HCT116 (cell line): ENCODE measurements at regions not wholly inside any gene's neighbourhood (a gene's known extent, or its start where the extent isn't known, plus 50 kb on each side); places are given as distances from the start of the nearest gene placed in this dataset.

Experiments used
- ATAC-seq: fragments of 200-7000 bp; cut with Tn5 transposase; 2 replicates; pipeline ENCODE4 v1.9.1; 2020; ENCODE audit warnings: mild to moderate bottlenecking, moderate library complexity
- BruUV-seq: library from RNA; stranded (reverse); fragments of 400-500 nt; replicated peaks from 2 replicates; lab custom pipeline; 2021; lab: Mats Ljungman, UMichigan
- CTCF ChIA-PET: fragments of 300-600 bp; sonication (Branson Sonifier 250); formaldehyde crosslinking; loops from one replicate; lab custom pipeline; 2021; ENCODE audit warnings: antibody characterized with exemption; lab: Charles Lee
- POLR2A ChIA-PET: fragments of 300-600, 350-600 bp; sonication (Branson Sonifier 250); formaldehyde crosslinking; loops from one replicate; lab custom pipeline; 2021; ENCODE audit warnings: antibody characterized with exemption; lab: Charles Lee
- RAD21 ChIA-PET, 2 experiments: fragments of 300-600 bp; sonication (Branson Sonifier 250); formaldehyde crosslinking; loops; one replicate each; lab custom pipeline; 2023; ENCODE audit warnings: low total read pairs in 2 of 2; ENCODE audit not compliant: uncharacterized antibody in 2 of 2, unreplicated experiment in 2 of 2, low non-redundant PET in 1 of 2; lab: Charles Lee
- DNase-seq: peaks from one replicate; pipeline ENCODE4 v3.0.0-alpha.2; 2010; ENCODE audit warnings: low read depth, low spot score
- H2AFZ ChIP-seq: fragments of 200-600 bp; shearing (Covaris generic), sonication (generic); 2 replicates; pipeline ENCODE4 v1.6.1; 2017; ENCODE audit warnings: low read depth, mixed run types, mixed read lengths, antibody characterized with exemption, low read length; ENCODE audit not compliant: poor library complexity, severe bottlenecking
- H3K27ac ChIP-seq: 2 replicates; pipeline ENCODE4 v1.5.1; 2012; ENCODE audit warnings: low read depth, low read length
- H3K27me3 ChIP-seq: fragments of 200-600 bp; sonication (generic); 2 replicates; pipeline ENCODE4 v1.6.1; 2016; ENCODE audit warnings: mixed run types, low read length, mixed read lengths; ENCODE audit not compliant: insufficient read depth
- H3K36me3 ChIP-seq, 2 experiments: fragments of 200-500 bp in 1 of 2; fragments of 200-600 bp in 1 of 2; sonication (Bioruptor generic) in 1 of 2; sonication (generic) in 1 of 2; 2 replicates each; pipeline versions ENCODE4 v1.5.1 to v1.6.1; 2014 to 2016; ENCODE audit warnings: low read length in 2 of 2, inconsistent platforms in 1 of 2, mixed read lengths in 1 of 2, mixed run types in 1 of 2; ENCODE audit not compliant: insufficient read depth in 2 of 2, control insufficient read depth in 1 of 2
- H3K4me1 ChIP-seq, 2 experiments: fragments of 200-600 bp in 1 of 2; sonication (generic) in 1 of 2; 2 replicates each; pipeline versions ENCODE4 v1.5.1 to v1.6.1; 2012 to 2017; ENCODE audit warnings: low read length in 2 of 2, inconsistent platforms in 1 of 2, mild to moderate bottlenecking in 1 of 2, mixed read lengths in 1 of 2, mixed run types in 1 of 2, moderate library complexity in 1 of 2; ENCODE audit not compliant: insufficient read depth in 2 of 2, control insufficient read depth in 1 of 2
- H3K4me2 ChIP-seq: fragments of 200-600 bp; sonication (generic); 2 replicates; pipeline ENCODE4 v1.6.1; 2017; ENCODE audit warnings: mixed run types, low read length, mixed read lengths
- H3K4me3 ChIP-seq, 2 experiments: fragments of 200-600 bp in 1 of 2; sonication (generic) in 1 of 2; replicated peaks in 1 of 2; 2 replicates each; pipeline ENCODE4 v1.5.1; 2011 to 2016; ENCODE audit warnings: low read length in 2 of 2, control low read depth in 1 of 2, low read depth in 1 of 2, mild to moderate bottlenecking in 1 of 2, mixed read lengths in 1 of 2, mixed run types in 1 of 2
- H3K79me2 ChIP-seq: fragments of 200-600 bp; sonication (generic); 2 replicates; pipeline ENCODE4 v1.6.1; 2017; ENCODE audit warnings: mild to moderate bottlenecking, mixed run types, low read length, moderate library complexity, mixed read lengths; ENCODE audit not compliant: insufficient read depth
- H3K9ac ChIP-seq: fragments of 200-600 bp; sonication (generic); 2 replicates; pipeline ENCODE4 v1.6.1; 2016; ENCODE audit warnings: low read length, mixed read lengths
- H3K9me2 ChIP-seq: fragments of 200-600 bp; sonication (generic), shearing (Covaris generic); 2 replicates; pipeline ENCODE4 v1.6.1; 2017; ENCODE audit warnings: mixed run types, mild to moderate bottlenecking, moderate library complexity; ENCODE audit not compliant: insufficient read depth
- H3K9me3 ChIP-seq, 2 experiments: fragments of 200-500 bp in 1 of 2; fragments of 200-600 bp in 1 of 2; sonication (Bioruptor generic) in 1 of 2; sonication (generic) in 1 of 2; 2 replicates each; pipeline ENCODE4 v1.6.1; 2014 to 2017; ENCODE audit warnings: low read length in 2 of 2, mixed read lengths in 2 of 2, inconsistent platforms in 1 of 2, low read depth in 1 of 2, mild to moderate bottlenecking in 1 of 2, mixed run types in 1 of 2, moderate library complexity in 1 of 2; ENCODE audit not compliant: control insufficient read depth in 1 of 2, insufficient read depth in 1 of 2
- H4K20me1 ChIP-seq: fragments of 200-600 bp; sonication (generic), shearing (Covaris generic); 2 replicates; pipeline ENCODE4 v1.6.1; 2017; ENCODE audit warnings: mixed run types, mild to moderate bottlenecking, moderate library complexity; ENCODE audit not compliant: insufficient read depth
- CBX3 ChIP-seq: IDR thresholded peaks from 2 replicates; pipeline ENCODE4 v1.6.1; 2012; ENCODE audit warnings: low read depth
- EGR1 ChIP-seq: IDR thresholded peaks from 2 replicates; pipeline ENCODE4 v1.6.1; 2012; ENCODE audit warnings: low read depth
- ELF1 ChIP-seq: IDR thresholded peaks from 2 replicates; pipeline ENCODE4 v1.6.1; 2012; ENCODE audit warnings: low read depth, borderline replicate concordance
- EZH2phosphoT487 ChIP-seq: fragments of 200-600 bp; IDR thresholded peaks from 2 replicates; pipeline ENCODE4 v1.6.1; 2018; ENCODE audit warnings: antibody characterized with exemption, borderline replicate concordance
- FOSL1 ChIP-seq: IDR thresholded peaks from 2 replicates; pipeline ENCODE4 v1.6.1; 2012; ENCODE audit warnings: low read depth
- JUND ChIP-seq: IDR thresholded peaks from 2 replicates; pipeline ENCODE4 v1.6.1; 2012
- POLR2A ChIP-seq: IDR thresholded peaks from 2 replicates; pipeline ENCODE4 v1.7.0; 2011; ENCODE audit warnings: borderline replicate concordance; ENCODE audit not compliant: insufficient read depth, insufficient read length; ENCODE audit errors: extremely low read depth
- POLR2AphosphoS5 ChIP-seq: IDR thresholded peaks from 2 replicates; pipeline ENCODE4 v1.6.1; 2011; ENCODE audit warnings: mild to moderate bottlenecking, low read depth, low read length, moderate library complexity
- RAD21 ChIP-seq: IDR thresholded peaks from 2 replicates; pipeline ENCODE4 v1.6.1; 2012; ENCODE audit warnings: low read depth, mild to moderate bottlenecking
- SP1 ChIP-seq: IDR thresholded peaks from 2 replicates; pipeline ENCODE4 v1.6.1; 2012; ENCODE audit warnings: low read depth
- SRF ChIP-seq: IDR thresholded peaks from 2 replicates; pipeline ENCODE4 v1.6.1; 2012; ENCODE audit warnings: low read depth
- TCF7L2 ChIP-seq: IDR thresholded peaks from 2 replicates; pipeline ENCODE4 v1.7.0; 2011; ENCODE audit warnings: borderline replicate concordance, inconsistent platforms; ENCODE audit not compliant: insufficient read depth, insufficient read length; ENCODE audit errors: extremely low read depth
- YY1 ChIP-seq: IDR thresholded peaks from 2 replicates; pipeline ENCODE4 v1.6.1; 2011; ENCODE audit warnings: low read length, low read depth, moderate library complexity, mild to moderate bottlenecking; ENCODE audit not compliant: insufficient replicate concordance; ENCODE audit errors: extremely low read depth
- ZNF274 ChIP-seq: fragments of 200-500 bp; sonication (Bioruptor generic); IDR thresholded peaks from 2 replicates; pipeline ENCODE4 v1.6.1; 2014; ENCODE audit warnings: mild to moderate bottlenecking, low read depth, low read length, inconsistent platforms
- intact Hi-C: fragments of 100-400 bp; cut with micrococcal nuclease; formaldehyde crosslinking; loops from 2 replicates; pipeline ENCODE4 v1.10.0; 2022
- TF ChIP-seq, protein P1 (sequence below): IDR thresholded peaks from 2 replicates; pipeline ENCODE4 v1.6.1; 2012; ENCODE audit warnings: low read depth
- TF ChIP-seq, protein P2 (sequence below): IDR thresholded peaks from 2 replicates; pipeline ENCODE4 v1.6.1; 2011; ENCODE audit warnings: mild to moderate bottlenecking, low read length, moderate library complexity; ENCODE audit not compliant: insufficient replicate concordance; ENCODE audit errors: extremely low read depth
- TF ChIP-seq, protein P3 (sequence below): IDR thresholded peaks from 2 replicates; pipeline ENCODE4 v1.6.1; 2012
- TF ChIP-seq, protein P4 (sequence below): IDR thresholded peaks from 2 replicates; pipeline ENCODE4 v1.6.1; 2012
- TF ChIP-seq, protein P5 (sequence below), 3 experiments: fragments of 200-600 bp in 1 of 3; sonication (generic) in 1 of 3; IDR thresholded peaks in 2 of 3; conservative IDR thresholded peaks in 1 of 3; 2 replicates each; pipeline ENCODE4 v1.5.1; 2012 to 2017; ENCODE audit warnings: low read depth in 2 of 3, low read length in 2 of 3, antibody characterized with exemption in 1 of 3, borderline replicate concordance in 1 of 3, control low read depth in 1 of 3, mild to moderate bottlenecking in 1 of 3, mixed read lengths in 1 of 3, mixed run types in 1 of 3, moderate library complexity in 1 of 3; ENCODE audit not compliant: insufficient read depth in 1 of 3

DNA sequence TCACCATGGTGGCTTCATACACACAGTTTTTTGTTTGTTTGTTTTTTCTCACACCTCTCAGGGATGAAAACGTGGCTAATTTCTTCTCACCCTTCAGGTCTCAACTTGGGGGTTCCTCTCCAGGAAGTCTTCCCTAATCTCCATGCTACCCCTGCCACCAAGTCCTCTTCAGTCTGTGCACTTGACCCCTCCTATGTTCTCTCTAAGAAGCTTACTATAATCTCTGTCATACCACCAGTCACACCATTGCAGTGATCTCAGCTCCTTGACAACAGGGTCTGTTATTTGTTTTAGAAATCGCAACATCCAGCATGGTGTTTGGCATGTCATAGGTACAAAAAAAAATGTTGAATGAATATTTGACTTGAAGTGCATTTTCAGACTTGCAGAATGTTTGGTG is 83.4 kb downstream of the PRORP start:
- Histone ChIP-seq H2AFZ (no peak overlapping the region), H3K36me3 (no peaks in the 10 kb centered on the region), H3K27me3 (no peaks in the 10 kb centered on the region), H4K20me1 (no peaks in the 10 kb centered on the region), H3K9me2 (no peaks in the 10 kb centered on the region), H3K4me3 (no peak overlapping the region), H3K9ac (no peak overlapping the region), H3K27ac (no peak overlapping the region), H3K9me3 (no peaks in the 10 kb centered on the region), H3K4me1 (peaks cover 5 to 6% of the 10 kb centered on the region in 2 experiments; a peak in 2 of 4 replicates), H3K79me2 (no peaks in the 10 kb centered on the region), H3K4me2 (no peak overlapping the region)
- DNase-seq (no peak), ATAC-seq (no peak)
- no peak for TF ChIP-seq SRF
- TF ChIP-seq, protein P1, sequence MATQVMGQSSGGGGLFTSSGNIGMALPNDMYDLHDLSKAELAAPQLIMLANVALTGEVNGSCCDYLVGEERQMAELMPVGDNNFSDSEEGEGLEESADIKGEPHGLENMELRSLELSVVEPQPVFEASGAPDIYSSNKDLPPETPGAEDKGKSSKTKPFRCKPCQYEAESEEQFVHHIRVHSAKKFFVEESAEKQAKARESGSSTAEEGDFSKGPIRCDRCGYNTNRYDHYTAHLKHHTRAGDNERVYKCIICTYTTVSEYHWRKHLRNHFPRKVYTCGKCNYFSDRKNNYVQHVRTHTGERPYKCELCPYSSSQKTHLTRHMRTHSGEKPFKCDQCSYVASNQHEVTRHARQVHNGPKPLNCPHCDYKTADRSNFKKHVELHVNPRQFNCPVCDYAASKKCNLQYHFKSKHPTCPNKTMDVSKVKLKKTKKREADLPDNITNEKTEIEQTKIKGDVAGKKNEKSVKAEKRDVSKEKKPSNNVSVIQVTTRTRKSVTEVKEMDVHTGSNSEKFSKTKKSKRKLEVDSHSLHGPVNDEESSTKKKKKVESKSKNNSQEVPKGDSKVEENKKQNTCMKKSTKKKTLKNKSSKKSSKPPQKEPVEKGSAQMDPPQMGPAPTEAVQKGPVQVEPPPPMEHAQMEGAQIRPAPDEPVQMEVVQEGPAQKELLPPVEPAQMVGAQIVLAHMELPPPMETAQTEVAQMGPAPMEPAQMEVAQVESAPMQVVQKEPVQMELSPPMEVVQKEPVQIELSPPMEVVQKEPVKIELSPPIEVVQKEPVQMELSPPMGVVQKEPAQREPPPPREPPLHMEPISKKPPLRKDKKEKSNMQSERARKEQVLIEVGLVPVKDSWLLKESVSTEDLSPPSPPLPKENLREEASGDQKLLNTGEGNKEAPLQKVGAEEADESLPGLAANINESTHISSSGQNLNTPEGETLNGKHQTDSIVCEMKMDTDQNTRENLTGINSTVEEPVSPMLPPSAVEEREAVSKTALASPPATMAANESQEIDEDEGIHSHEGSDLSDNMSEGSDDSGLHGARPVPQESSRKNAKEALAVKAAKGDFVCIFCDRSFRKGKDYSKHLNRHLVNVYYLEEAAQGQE = no peak
- TF ChIP-seq EZH2phosphoT487 = no peak
- TF ChIP-seq, protein P2, sequence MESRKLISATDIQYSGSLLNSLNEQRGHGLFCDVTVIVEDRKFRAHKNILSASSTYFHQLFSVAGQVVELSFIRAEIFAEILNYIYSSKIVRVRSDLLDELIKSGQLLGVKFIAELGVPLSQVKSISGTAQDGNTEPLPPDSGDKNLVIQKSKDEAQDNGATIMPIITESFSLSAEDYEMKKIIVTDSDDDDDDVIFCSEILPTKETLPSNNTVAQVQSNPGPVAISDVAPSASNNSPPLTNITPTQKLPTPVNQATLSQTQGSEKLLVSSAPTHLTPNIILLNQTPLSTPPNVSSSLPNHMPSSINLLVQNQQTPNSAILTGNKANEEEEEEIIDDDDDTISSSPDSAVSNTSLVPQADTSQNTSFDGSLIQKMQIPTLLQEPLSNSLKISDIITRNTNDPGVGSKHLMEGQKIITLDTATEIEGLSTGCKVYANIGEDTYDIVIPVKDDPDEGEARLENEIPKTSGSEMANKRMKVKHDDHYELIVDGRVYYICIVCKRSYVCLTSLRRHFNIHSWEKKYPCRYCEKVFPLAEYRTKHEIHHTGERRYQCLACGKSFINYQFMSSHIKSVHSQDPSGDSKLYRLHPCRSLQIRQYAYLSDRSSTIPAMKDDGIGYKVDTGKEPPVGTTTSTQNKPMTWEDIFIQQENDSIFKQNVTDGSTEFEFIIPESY = no peak
- no peak for TF ChIP-seq POLR2AphosphoS5
- TF ChIP-seq RAD21 = no peak
- TF ChIP-seq, protein P3, sequence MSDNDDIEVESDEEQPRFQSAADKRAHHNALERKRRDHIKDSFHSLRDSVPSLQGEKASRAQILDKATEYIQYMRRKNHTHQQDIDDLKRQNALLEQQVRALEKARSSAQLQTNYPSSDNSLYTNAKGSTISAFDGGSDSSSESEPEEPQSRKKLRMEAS = no peak
- TF ChIP-seq, protein P4, sequence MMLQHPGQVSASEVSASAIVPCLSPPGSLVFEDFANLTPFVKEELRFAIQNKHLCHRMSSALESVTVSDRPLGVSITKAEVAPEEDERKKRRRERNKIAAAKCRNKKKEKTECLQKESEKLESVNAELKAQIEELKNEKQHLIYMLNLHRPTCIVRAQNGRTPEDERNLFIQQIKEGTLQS = no peak
- TF ChIP-seq TCF7L2 = no peak
- TF ChIP-seq SP1 = no peak
- TF ChIP-seq ELF1 = no peak
- TF ChIP-seq JUND = no peak
- no peak for TF ChIP-seq FOSL1
- no peak for TF ChIP-seq POLR2A
- TF ChIP-seq, protein P5, sequence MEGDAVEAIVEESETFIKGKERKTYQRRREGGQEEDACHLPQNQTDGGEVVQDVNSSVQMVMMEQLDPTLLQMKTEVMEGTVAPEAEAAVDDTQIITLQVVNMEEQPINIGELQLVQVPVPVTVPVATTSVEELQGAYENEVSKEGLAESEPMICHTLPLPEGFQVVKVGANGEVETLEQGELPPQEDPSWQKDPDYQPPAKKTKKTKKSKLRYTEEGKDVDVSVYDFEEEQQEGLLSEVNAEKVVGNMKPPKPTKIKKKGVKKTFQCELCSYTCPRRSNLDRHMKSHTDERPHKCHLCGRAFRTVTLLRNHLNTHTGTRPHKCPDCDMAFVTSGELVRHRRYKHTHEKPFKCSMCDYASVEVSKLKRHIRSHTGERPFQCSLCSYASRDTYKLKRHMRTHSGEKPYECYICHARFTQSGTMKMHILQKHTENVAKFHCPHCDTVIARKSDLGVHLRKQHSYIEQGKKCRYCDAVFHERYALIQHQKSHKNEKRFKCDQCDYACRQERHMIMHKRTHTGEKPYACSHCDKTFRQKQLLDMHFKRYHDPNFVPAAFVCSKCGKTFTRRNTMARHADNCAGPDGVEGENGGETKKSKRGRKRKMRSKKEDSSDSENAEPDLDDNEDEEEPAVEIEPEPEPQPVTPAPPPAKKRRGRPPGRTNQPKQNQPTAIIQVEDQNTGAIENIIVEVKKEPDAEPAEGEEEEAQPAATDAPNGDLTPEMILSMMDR (IDR thresholded peaks at IDR 0.05 in 2 of 3, conservative IDR thresholded peaks at IDR 0.05 in 1 of 3; ENCODE audit: borderline replicate concordance in 1 of 3, insufficient read depth in 1 of 3, low read depth in 2 of 3, low read length in 2 of 3) = no peak
- no peak for TF ChIP-seq YY1
- TF ChIP-seq ZNF274 = no peak
- TF ChIP-seq CBX3 = no peak
- TF ChIP-seq EGR1 = no peak
- BruUV-seq = no TSS peak
- CTCF ChIA-PET = interaction anchor here (2.1 kb wide), 1 partner anchor 9 kb away, joined by 6 read pairs; no protein-coding TSS in a partner anchor
- POLR2A ChIA-PET = no interaction called here
- RAD21 ChIA-PET = no interaction called here
- intact Hi-C loops = no loop called here
